ENCODE measurements at regions not wholly inside any gene's neighbourhood (a gene's known extent, or its start where the extent isn't known, plus 50 kb on each side); places are given as distances from the start of the nearest gene placed in this dataset.

DNA sequence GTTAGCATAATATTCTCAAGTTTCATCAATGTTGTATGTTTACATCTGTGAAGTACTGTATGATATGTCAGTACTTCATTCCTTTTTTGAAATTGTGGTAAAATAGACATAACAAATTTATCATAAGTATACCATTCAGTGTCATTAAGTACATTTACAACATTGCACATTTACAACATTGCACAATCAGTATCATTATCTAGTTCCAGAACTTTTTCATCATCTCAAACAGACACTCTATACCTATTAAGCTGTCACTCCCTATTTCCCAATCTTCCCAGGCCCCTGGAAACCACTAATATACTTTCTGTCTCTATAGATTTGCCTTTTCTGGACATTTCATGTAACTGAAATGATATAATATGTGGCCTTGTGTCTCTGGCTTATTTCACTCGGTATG is 75.1 kb upstream of the ATG10 start:
- no TSS peak for BruUV-seq (replicated peaks)
- POLR2A ChIA-PET = interaction anchor here (0.6 kb wide), 1 partner anchor 137 kb away, joined by 3 read pairs; no protein-coding TSS in a partner anchor
- no peak for DNase-seq (ENCODE audit: low spot score)

GRCh38 chr5:81895307-81895706 is 76.5 kb upstream of the ATG10 start:
- no TSS peak for BruUV-seq (replicated peaks)
- TF ChIP-seq EZH2phosphoT487 (IDR thresholded peaks at IDR 0.05; ENCODE audit: borderline replicate concordance, low read depth, low read length) = no peak
- TF ChIP-seq, protein P1, sequence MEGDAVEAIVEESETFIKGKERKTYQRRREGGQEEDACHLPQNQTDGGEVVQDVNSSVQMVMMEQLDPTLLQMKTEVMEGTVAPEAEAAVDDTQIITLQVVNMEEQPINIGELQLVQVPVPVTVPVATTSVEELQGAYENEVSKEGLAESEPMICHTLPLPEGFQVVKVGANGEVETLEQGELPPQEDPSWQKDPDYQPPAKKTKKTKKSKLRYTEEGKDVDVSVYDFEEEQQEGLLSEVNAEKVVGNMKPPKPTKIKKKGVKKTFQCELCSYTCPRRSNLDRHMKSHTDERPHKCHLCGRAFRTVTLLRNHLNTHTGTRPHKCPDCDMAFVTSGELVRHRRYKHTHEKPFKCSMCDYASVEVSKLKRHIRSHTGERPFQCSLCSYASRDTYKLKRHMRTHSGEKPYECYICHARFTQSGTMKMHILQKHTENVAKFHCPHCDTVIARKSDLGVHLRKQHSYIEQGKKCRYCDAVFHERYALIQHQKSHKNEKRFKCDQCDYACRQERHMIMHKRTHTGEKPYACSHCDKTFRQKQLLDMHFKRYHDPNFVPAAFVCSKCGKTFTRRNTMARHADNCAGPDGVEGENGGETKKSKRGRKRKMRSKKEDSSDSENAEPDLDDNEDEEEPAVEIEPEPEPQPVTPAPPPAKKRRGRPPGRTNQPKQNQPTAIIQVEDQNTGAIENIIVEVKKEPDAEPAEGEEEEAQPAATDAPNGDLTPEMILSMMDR (conservative IDR thresholded peaks at IDR 0.05; ENCODE audit: low read length) = no peak
- ChIA-PET POLR2A (interaction anchor here (0.7 to 0.9 kb wide), 3 partner anchors 11 to 83 kb away, joined by 3 to 4 read pairs (median 4); no protein-coding TSS in a partner anchor), CTCF (ENCODE audit: unreplicated experiment) (no interaction called here)
- Histone ChIP-seq H2AFZ (ENCODE audit: low read length) (no peak overlapping the region), H3K9me3 (ENCODE audit: low read length) (no peaks in the 10 kb centered on the region), H3K27ac (ENCODE audit: low read depth, low read length, poor library complexity, severe bottlenecking) (no peak overlapping the region), H3K9me2 (ENCODE audit: insufficient read depth, low read length) (no peaks in the 10 kb centered on the region), H3K79me2 (ENCODE audit: insufficient read depth, low read depth, low read length) (no peaks in the 10 kb centered on the region), H3K4me3 (ENCODE audit: low read depth, low read length, poor library complexity, severe bottlenecking) (no peak overlapping the region), H3K4me2 (ENCODE audit: low read length) (no peak overlapping the region), H3K36me3 (ENCODE audit: insufficient read depth, low read length) (no peaks in the 10 kb centered on the region), H3K4me1 (ENCODE audit: insufficient read depth, low read length, poor library complexity, severe bottlenecking) (no peaks in the 10 kb centered on the region), H4K20me1 (ENCODE audit: insufficient read depth, low read length) (no peaks in the 10 kb centered on the region)
- no peak for DNase-seq (ENCODE audit: low spot score)
- intact Hi-C loops (cut with micrococcal nuclease; ENCODE audit: unreplicated experiment) = no loop called here

More for the DNA sequence above, 75.1 kb upstream of the ATG10 start:
- no peaks in the 10 kb centered on the region for H3K9me3 ChIP-seq (ENCODE audit: low read length)
- no peak for TF ChIP-seq EZH2phosphoT487 (IDR thresholded peaks at IDR 0.05; ENCODE audit: borderline replicate concordance, low read depth, low read length)
- TF ChIP-seq, protein P1 (conservative IDR thresholded peaks at IDR 0.05; ENCODE audit: low read length) = no peak
- no peak overlapping the region for H3K4me2 ChIP-seq (ENCODE audit: low read length)
- CTCF ChIA-PET (ENCODE audit: unreplicated experiment) = no interaction called here
- no peaks in the 10 kb centered on the region for H3K9me2 ChIP-seq (ENCODE audit: insufficient read depth, low read length)
- no peaks in the 10 kb centered on the region for H3K4me1 ChIP-seq (ENCODE audit: insufficient read depth, low read length, poor library complexity, severe bottlenecking)
- no peaks in the 10 kb centered on the region for H3K36me3 ChIP-seq (ENCODE audit: insufficient read depth, low read length)
- intact Hi-C loops (cut with micrococcal nuclease; ENCODE audit: unreplicated experiment) = no loop called here
- no peak overlapping the region for H3K4me3 ChIP-seq (ENCODE audit: low read depth, low read length, poor library complexity, severe bottlenecking)
- no peak overlapping the region for H3K27ac ChIP-seq (ENCODE audit: low read depth, low read length, poor library complexity, severe bottlenecking)
- no peaks in the 10 kb centered on the region for H3K79me2 ChIP-seq (ENCODE audit: insufficient read depth, low read depth, low read length)
- no peaks in the 10 kb centered on the region for H4K20me1 ChIP-seq (ENCODE audit: insufficient read depth, low read length)
- no peak overlapping the region for H2AFZ ChIP-seq (ENCODE audit: low read length)

GRCh38 chr5:81893961-81894360 is 77.9 kb upstream of the ATG10 start:
- ChIA-PET POLR2A (no interaction called here), CTCF (ENCODE audit: unreplicated experiment) (no interaction called here)
- DNase-seq (ENCODE audit: low spot score) = no peak
- no peak overlapping the region for H2AFZ ChIP-seq (ENCODE audit: low read length)
- intact Hi-C loops (cut with micrococcal nuclease; ENCODE audit: unreplicated experiment) = no loop called here
- H3K27ac ChIP-seq (ENCODE audit: low read depth, low read length, poor library complexity, severe bottlenecking) = no peak overlapping the region
- H3K4me3 ChIP-seq (ENCODE audit: low read depth, low read length, poor library complexity, severe bottlenecking) = no peak overlapping the region
- H3K9me2 ChIP-seq (ENCODE audit: insufficient read depth, low read length) = no peaks in the 10 kb centered on the region
- no peaks in the 10 kb centered on the region for H3K36me3 ChIP-seq (ENCODE audit: insufficient read depth, low read length)
- BruUV-seq (replicated peaks) = no TSS peak
- no peaks in the 10 kb centered on the region for H3K79me2 ChIP-seq (ENCODE audit: insufficient read depth, low read depth, low read length)
- no peaks in the 10 kb centered on the region for H3K4me1 ChIP-seq (ENCODE audit: insufficient read depth, low read length, poor library complexity, severe bottlenecking)
- no peak for TF ChIP-seq EZH2phosphoT487 (IDR thresholded peaks at IDR 0.05; ENCODE audit: borderline replicate concordance, low read depth, low read length)
- TF ChIP-seq, protein P1 (conservative IDR thresholded peaks at IDR 0.05; ENCODE audit: low read length) = no peak
- H4K20me1 ChIP-seq (ENCODE audit: insufficient read depth, low read length) = no peaks in the 10 kb centered on the region
- H3K4me2 ChIP-seq (ENCODE audit: low read length) = no peak overlapping the region
- H3K9me3 ChIP-seq (ENCODE audit: low read length) = no peaks in the 10 kb centered on the region
